ENCODE measurements at regions not wholly inside any gene's neighbourhood (a gene's known extent, or its start where the extent isn't known, plus 50 kb on each side); places are given as distances from the start of the nearest gene placed in this dataset.

- DNase-seq (ENCODE audit: low spot score, unreplicated experiment): no peak
These were observed 67.7 kb upstream of the PLEKHG1 start for GRCh38 chr6:150531957-150532356.

GRCh38 chr6:150534553-150534952 lies 65.1 kb upstream of the PLEKHG1 start:
- Mint-ChIP-seq H3K4me3 (ENCODE audit: low read depth) (no peak overlapping the region), H3K27me3 (peaks cover 4% of the 10 kb centered on the region), H3K9me3 (ENCODE audit: low read depth) (no peaks in the 10 kb centered on the region), H3K27ac (no peak overlapping the region), H3K36me3 (ENCODE audit: insufficient read depth) (no peaks in the 10 kb centered on the region), H3K4me1 (ENCODE audit: low read depth) (peaks cover 15% of the 10 kb centered on the region)
- TF ChIP-seq CTCF (IDR thresholded peaks at IDR 0.05; ENCODE audit: unreplicated experiment): no peak
- no peak for DNase-seq (ENCODE audit: low spot score, unreplicated experiment)

More at GRCh38 chr6:150531957-150532356, 67.7 kb upstream of the PLEKHG1 start:
- TF ChIP-seq CTCF (IDR thresholded peaks at IDR 0.05; ENCODE audit: unreplicated experiment): no peak
- peaks cover 22% of the 10 kb centered on the region for H3K4me1 Mint-ChIP-seq (ENCODE audit: low read depth)
- H3K27ac Mint-ChIP-seq: no peak overlapping the region
- peaks cover 8% of the 10 kb centered on the region for H3K27me3 Mint-ChIP-seq
- H3K9me3 Mint-ChIP-seq (ENCODE audit: low read depth): no peaks in the 10 kb centered on the region
- H3K36me3 Mint-ChIP-seq (ENCODE audit: insufficient read depth): no peaks in the 10 kb centered on the region
- H3K4me3 Mint-ChIP-seq (ENCODE audit: low read depth): no peak overlapping the region

- TF ChIP-seq CTCF (IDR thresholded peaks at IDR 0.05; ENCODE audit: unreplicated experiment): no peak
- Mint-ChIP-seq H3K4me1 (ENCODE audit: low read depth) (peaks cover 13% of the 10 kb centered on the region), H3K4me3 (ENCODE audit: low read depth) (no peak overlapping the region), H3K27ac (no peak overlapping the region), H3K27me3 (peaks cover 4% of the 10 kb centered on the region), H3K36me3 (ENCODE audit: insufficient read depth) (no peaks in the 10 kb centered on the region), H3K9me3 (ENCODE audit: low read depth) (no peaks in the 10 kb centered on the region)
- no peak for DNase-seq (ENCODE audit: low spot score, unreplicated experiment)
These were observed 64.4 kb upstream of the PLEKHG1 start for GRCh38 chr6:150535151-150535804.

- H3K27me3 Mint-ChIP-seq: peaks cover 4% of the 10 kb centered on the region
- H3K27ac Mint-ChIP-seq: no peak overlapping the region
- DNase-seq (ENCODE audit: low spot score, unreplicated experiment): no peak
- H3K4me1 Mint-ChIP-seq (ENCODE audit: low read depth): peaks cover 13% of the 10 kb centered on the region
- H3K36me3 Mint-ChIP-seq (ENCODE audit: insufficient read depth): no peaks in the 10 kb centered on the region
- H3K4me3 Mint-ChIP-seq (ENCODE audit: low read depth): no peak overlapping the region
- no peak for TF ChIP-seq CTCF (IDR thresholded peaks at IDR 0.05; ENCODE audit: unreplicated experiment)
- no peaks in the 10 kb centered on the region for H3K9me3 Mint-ChIP-seq (ENCODE audit: low read depth)
These were observed 63.9 kb upstream of the PLEKHG1 start for GRCh38 chr6:150535818-150536220.

GRCh38 chr6:150536835-150537234 lies 62.9 kb upstream of the PLEKHG1 start:
- Mint-ChIP-seq H3K9me3 (ENCODE audit: low read depth) (no peaks in the 10 kb centered on the region), H3K4me1 (ENCODE audit: low read depth) (peaks cover 15% of the 10 kb centered on the region), H3K4me3 (ENCODE audit: low read depth) (no peak overlapping the region), H3K36me3 (ENCODE audit: insufficient read depth) (no peaks in the 10 kb centered on the region), H3K27ac (no peak overlapping the region), H3K27me3 (peaks cover 4% of the 10 kb centered on the region)
- DNase-seq (ENCODE audit: low spot score, unreplicated experiment): no peak
- no peak for TF ChIP-seq CTCF (IDR thresholded peaks at IDR 0.05; ENCODE audit: unreplicated experiment)

All from progenitor cell of endocrine pancreas (in vitro differentiated cells).